HG03108 (cell line): ENCODE measurements at regions not wholly inside any gene's neighbourhood (a gene's known extent, or its start where the extent isn't known, plus 50 kb on each side); places are given as distances from the start of the nearest gene placed in this dataset.
A peak's percentile ranks its signal among the peaks of the same experiment; 100 is the strongest.
"Not testable (repeated sequence)": the region's sequence is repeated elsewhere in the genome, so short reads cannot be mapped to it uniquely, and the experiment has no call there.

ENCODE experiments used
- ATAC-seq: cut with Tn5 transposase; IDR thresholded peaks from one replicate; pipeline ENCODE4 v1.9.1; 2021; ENCODE audit warnings: moderate library complexity; ENCODE audit not compliant: unreplicated experiment

GRCh38 chr9:124164811-124165210, 92.9 kb upstream of the NEK6 start:
- no peak for ATAC-seq

- no peak for ATAC-seq
Observed at GRCh38 chr9:124174433-124174832, 83.3 kb upstream of the NEK6 start.

- not testable (repeated sequence) for ATAC-seq
Observed at GRCh38 chr9:124177522-124177921, 80.2 kb upstream of the NEK6 start.

- ATAC-seq: no peak
Observed at GRCh38 chr9:124179196-124180071, 78.3 kb upstream of the NEK6 start.

GRCh38 chr9:124180557-124180956, 77.2 kb upstream of the NEK6 start:
- ATAC-seq: no peak

GRCh38 chr9:124182741-124183140, 75.0 kb upstream of the NEK6 start:
- ATAC-seq: no peak

- no peak for ATAC-seq
Observed at GRCh38 chr9:124183772-124184171, 74.0 kb upstream of the NEK6 start.

GRCh38 chr9:124185413-124185812, 72.3 kb upstream of the NEK6 start:
- no peak for ATAC-seq

GRCh38 chr9:124187311-124187710, 70.4 kb upstream of the NEK6 start:
- ATAC-seq: no peak

- ATAC-seq: no peak
Observed at GRCh38 chr9:124188331-124189110, 69.2 kb upstream of the NEK6 start.

- ATAC-seq: no peak
Observed at GRCh38 chr9:124190761-124191160, 67.0 kb upstream of the NEK6 start.

GRCh38 chr9:124191691-124192395, 65.9 kb upstream of the NEK6 start:
- ATAC-seq: no peak

GRCh38 chr9:124196814-124197176, 61.0 kb upstream of the NEK6 start:
- ATAC-seq: no peak

- ATAC-seq: no peak
Observed at GRCh38 chr9:124197177-124198095, 60.3 kb upstream of the NEK6 start.

- ATAC-seq: no peak
Observed at GRCh38 chr9:124198331-124198730, 59.4 kb upstream of the NEK6 start.

GRCh38 chr9:124198948-124199347, 58.8 kb upstream of the NEK6 start:
- ATAC-seq: no peak

- no peak for ATAC-seq
Observed at GRCh38 chr9:124199474-124199873, 58.3 kb upstream of the NEK6 start.

- ATAC-seq: peak; percentile 71
Observed at GRCh38 chr9:124202447-124202971, 55.2 kb upstream of the NEK6 start.

- ATAC-seq: no peak
Observed at GRCh38 chr9:124205686-124206352, 51.9 kb upstream of the NEK6 start.

GRCh38 chr9:124206391-124206790, 51.4 kb upstream of the NEK6 start:
- no peak for ATAC-seq
